ENCODE measurements at regions not wholly inside any gene's neighbourhood (a gene's known extent, or its start where the extent isn't known, plus 50 kb on each side); places are given as distances from the start of the nearest gene placed in this dataset.

GRCh38 chr13:44229371-44230030 is 144.1 kb upstream of the SERP2 start:
- no peaks in the 10 kb centered on the region for H3K27me3 ChIP-seq (ENCODE audit: control insufficient read depth in 3 of 3, insufficient read depth in 3 of 3, low read length in 2 of 3)
- TF ChIP-seq CTCF (IDR thresholded peaks at IDR 0.05; ENCODE audit: control extremely low read depth, extremely low read depth) = no peak
- H3K9ac ChIP-seq (ENCODE audit: insufficient read depth in 1 of 2, low read length in 2 of 2) = no peak overlapping the region
- H3K27ac ChIP-seq (ENCODE audit: low read depth in 1 of 2, low read length in 1 of 2) = no peak overlapping the region
- DNase-seq (no peak), ATAC-seq (ENCODE audit: insufficient read depth, low FRiP score) (no peak)
- WGBS, 2 donors = 88 to 93% methylated on average over 11 of the region's 11 CpGs
- no peak overlapping the region for H3K4me3 ChIP-seq
- H3K9me3 ChIP-seq (ENCODE audit: control insufficient read depth in 4 of 4, insufficient read depth in 3 of 4, low read length in 3 of 4) = peaks cover 0 to 1% (median 0%) of the 10 kb centered on the region in 4 donors
- no peaks in the 10 kb centered on the region for H3K36me3 ChIP-seq (ENCODE audit: control insufficient read depth in 4 of 4, insufficient read depth in 4 of 4, low read length in 4 of 4)
- H3K4me1 ChIP-seq (ENCODE audit: control insufficient read depth in 5 of 5, insufficient read depth in 5 of 5, low read length in 5 of 5) = peaks cover 0 to 13% (median 4%) of the 10 kb centered on the region in 5 donors

- Histone ChIP-seq H3K9ac (ENCODE audit: insufficient read depth in 1 of 2, low read length in 2 of 2) (no peak overlapping the region), H3K9me3 (ENCODE audit: control insufficient read depth in 4 of 4, insufficient read depth in 3 of 4, low read length in 3 of 4) (peaks cover 0 to 1% (median 0%) of the 10 kb centered on the region in 4 donors), H3K4me1 (ENCODE audit: control insufficient read depth in 5 of 5, insufficient read depth in 5 of 5, low read length in 5 of 5) (peaks cover 0 to 9% (median 4%) of the 10 kb centered on the region in 5 donors), H3K4me3 (no peak overlapping the region), H3K36me3 (ENCODE audit: control insufficient read depth in 4 of 4, insufficient read depth in 4 of 4, low read length in 4 of 4) (no peaks in the 10 kb centered on the region), H3K27me3 (ENCODE audit: control insufficient read depth in 3 of 3, insufficient read depth in 3 of 3, low read length in 2 of 3) (no peaks in the 10 kb centered on the region), H3K27ac (ENCODE audit: low read depth in 1 of 2, low read length in 1 of 2) (no peak overlapping the region)
- WGBS, 2 donors = 82 to 84% methylated on average over 7 of the region's 7 CpGs
- no peak for TF ChIP-seq CTCF (IDR thresholded peaks at IDR 0.05; ENCODE audit: control extremely low read depth, extremely low read depth)
- ATAC-seq (ENCODE audit: insufficient read depth, low FRiP score) = no peak
- DNase-seq = peak in 1 of 3 donors; percentile 10
Observed at GRCh38 chr13:44230071-44230470, 143.6 kb upstream of the SERP2 start.

- H3K4me1 ChIP-seq (ENCODE audit: control insufficient read depth in 5 of 5, insufficient read depth in 5 of 5, low read length in 5 of 5) = peaks cover 0 to 10% (median 4%) of the 10 kb centered on the region in 5 donors
- H3K9ac ChIP-seq (ENCODE audit: insufficient read depth in 1 of 2, low read length in 2 of 2) = no peak overlapping the region
- no peaks in the 10 kb centered on the region for H3K27me3 ChIP-seq (ENCODE audit: control insufficient read depth in 3 of 3, insufficient read depth in 3 of 3, low read length in 2 of 3)
- no peak overlapping the region for H3K4me3 ChIP-seq
- no peaks in the 10 kb centered on the region for H3K36me3 ChIP-seq (ENCODE audit: control insufficient read depth in 4 of 4, insufficient read depth in 4 of 4, low read length in 4 of 4)
- no peak for ATAC-seq (ENCODE audit: insufficient read depth, low FRiP score)
- peak in 1 of 3 donors; percentile 8 for DNase-seq
- H3K9me3 ChIP-seq (ENCODE audit: control insufficient read depth in 4 of 4, insufficient read depth in 3 of 4, low read length in 3 of 4) = peaks cover 0 to 1% (median 0%) of the 10 kb centered on the region in 4 donors
- H3K27ac ChIP-seq (ENCODE audit: low read depth in 1 of 2, low read length in 1 of 2) = no peak overlapping the region
- no peak for TF ChIP-seq CTCF (IDR thresholded peaks at IDR 0.05; ENCODE audit: control extremely low read depth, extremely low read depth)
- 82 to 90% methylated on average over 6 of the region's 6 CpGs for WGBS, 2 donors
Observed at GRCh38 chr13:44230736-44231135, 142.9 kb upstream of the SERP2 start.
